H1 (cell line): ENCODE measurements at regions not wholly inside any gene's neighbourhood (a gene's known extent, or its start where the extent isn't known, plus 50 kb on each side); places are given as distances from the start of the nearest gene placed in this dataset.

Experiments used
- CREB1 ChIP-seq: IDR thresholded peaks from 2 replicates; pipeline ENCODE4 v1.6.1; 2012; ENCODE audit warnings: inconsistent platforms
- EGR1 ChIP-seq: IDR thresholded peaks from 2 replicates; pipeline ENCODE4 v1.6.1; 2011; ENCODE audit warnings: low read depth, low read length, borderline replicate concordance
- RFX5 ChIP-seq: IDR thresholded peaks from 2 replicates; pipeline ENCODE4 v1.6.1; 2011; ENCODE audit warnings: low read depth, low read length, improper control_type of control experiment, borderline replicate concordance

- TF ChIP-seq EGR1 (no peak), CREB1 (no peak), RFX5 (no peak)
These were observed 77.5 kb upstream of the NT5E start for GRCh38 chr6:85372188-85372914.
